NCI-H748 (cell line): ENCODE measurements at regions not wholly inside any gene's neighbourhood (a gene's known extent, or its start where the extent isn't known, plus 50 kb on each side); places are given as distances from the start of the nearest gene placed in this dataset.

Source experiments
- DNase-seq: peaks from one replicate; lab custom pipeline; 2025; ENCODE audit not compliant: unreplicated experiment; lab: John Stamatoyannopoulos, UW

DNA sequence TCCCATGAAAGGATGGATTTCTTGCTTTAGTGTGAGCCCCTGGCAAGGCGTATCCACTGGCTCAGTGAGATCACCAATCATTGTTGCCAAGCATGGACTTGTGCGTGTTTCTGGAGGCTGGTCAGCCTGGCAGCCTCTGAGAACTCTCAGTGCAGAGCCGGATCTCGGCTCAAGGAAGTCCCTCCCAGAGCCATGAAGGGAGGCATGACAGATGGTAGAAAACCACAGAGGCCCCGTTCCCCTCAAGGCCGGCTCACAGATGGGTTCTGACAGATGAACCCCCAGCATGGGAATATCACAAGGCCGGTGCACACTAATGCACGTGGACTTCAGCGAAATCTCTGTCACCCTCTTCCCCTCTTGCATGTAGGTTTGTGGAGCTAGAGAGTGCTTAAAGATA is 290.5 kb downstream of the AJAP1 start:
- no peak for DNase-seq

DNA sequence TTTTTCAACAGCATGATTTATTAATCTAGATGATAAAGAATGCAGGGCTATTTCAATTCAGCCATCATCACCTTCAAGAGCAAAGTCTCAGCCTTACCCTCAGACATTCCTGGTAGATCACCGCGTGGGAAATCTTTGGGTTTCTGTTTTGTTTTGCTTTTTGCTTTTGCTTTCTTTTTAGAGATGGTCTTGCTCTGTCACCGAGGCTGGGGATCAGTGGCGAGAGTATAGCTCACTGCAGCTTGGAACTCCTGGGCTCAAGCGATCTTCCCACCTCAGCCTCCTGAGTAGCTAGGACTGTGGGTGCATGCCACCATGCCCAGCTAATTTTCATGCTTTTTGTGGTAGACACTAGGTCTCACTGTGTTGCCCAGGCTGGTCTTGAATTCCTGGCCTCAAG is 289.7 kb downstream of the AJAP1 start:
- no peak for DNase-seq

- DNase-seq: no peak
Measured at GRCh38 chr1:4939266-4939665, 284.9 kb downstream of the AJAP1 start.

DNA sequence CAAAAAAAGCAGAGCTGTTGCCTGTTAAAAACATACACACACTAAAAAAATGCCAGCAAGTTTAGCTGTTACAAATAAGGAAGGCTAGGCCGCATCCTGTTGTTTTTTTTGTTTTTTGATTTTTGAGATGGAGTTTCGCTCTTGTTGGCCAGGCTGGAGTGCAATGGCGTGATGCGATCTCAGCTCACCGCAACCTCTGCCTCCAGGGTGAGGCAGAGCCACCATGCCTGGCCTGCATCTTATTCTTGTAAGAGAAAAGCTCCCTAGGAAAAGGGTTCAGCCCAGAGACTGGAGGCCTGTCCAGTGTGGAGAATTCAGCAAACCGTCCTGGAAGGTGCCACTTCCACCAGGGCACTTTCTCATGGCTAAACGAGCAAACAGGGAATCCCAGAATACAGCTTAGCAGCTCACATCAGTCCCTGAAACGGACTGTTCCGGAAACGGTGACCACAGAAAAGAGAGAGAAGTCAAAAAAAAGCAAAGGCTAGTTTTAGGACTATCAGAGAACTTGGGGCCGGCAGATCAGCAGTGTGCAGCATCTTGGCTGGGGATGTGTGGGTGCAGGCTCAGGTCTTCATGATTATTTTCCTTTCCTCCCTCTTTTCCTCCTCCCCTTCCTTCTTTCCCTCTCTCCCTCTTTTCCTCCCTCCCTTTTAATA is 283.6 kb downstream of the AJAP1 start:
- no peak for DNase-seq

GRCh38 chr1:4935807-4936206 is 281.4 kb downstream of the AJAP1 start:
- no peak for DNase-seq

DNA sequence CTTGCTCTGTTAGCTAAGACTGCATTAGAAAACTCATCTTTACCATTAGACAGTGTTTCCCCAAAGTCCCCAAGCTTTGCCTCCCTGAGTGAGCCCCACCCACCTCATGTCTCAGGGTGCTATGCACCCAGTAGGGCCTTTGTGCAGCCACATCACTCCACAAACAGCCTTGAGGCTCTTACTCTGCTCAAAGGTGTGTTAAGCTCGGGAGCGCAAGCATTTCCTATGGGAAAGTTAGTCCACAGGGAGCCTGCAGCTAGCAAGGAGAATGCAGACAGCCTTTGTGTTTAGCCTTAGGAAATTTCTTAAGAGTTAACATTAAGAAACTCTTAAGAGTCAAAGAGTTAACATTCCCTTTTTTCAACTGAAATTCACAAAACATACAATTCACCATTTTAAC is 278.8 kb downstream of the AJAP1 start:
- DNase-seq: no peak

- DNase-seq: no peak
Measured at GRCh38 chr1:4932311-4933030, 278.1 kb downstream of the AJAP1 start.

- no peak for DNase-seq
Measured at GRCh38 chr1:4931486-4931885, 277.1 kb downstream of the AJAP1 start.

DNA sequence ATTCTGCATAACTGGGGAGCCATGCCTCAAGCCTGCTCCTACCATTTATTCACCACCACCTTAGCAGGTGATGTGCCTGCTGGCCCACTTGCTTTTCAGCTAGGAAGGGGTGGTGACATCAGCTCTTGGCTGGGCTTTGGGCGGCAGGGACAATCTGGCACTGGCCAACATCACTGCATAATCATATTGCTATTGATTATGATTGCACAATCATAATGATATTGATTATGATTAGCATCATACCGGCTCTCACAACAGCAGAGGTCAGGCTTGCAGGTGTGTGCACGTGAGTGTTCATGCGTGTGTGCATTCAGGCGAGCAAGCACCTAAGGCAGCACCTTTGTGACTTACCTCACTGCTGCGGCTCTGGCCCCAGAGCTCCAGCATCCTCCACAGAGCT is 273.8 kb downstream of the AJAP1 start:
- DNase-seq: no peak

DNA sequence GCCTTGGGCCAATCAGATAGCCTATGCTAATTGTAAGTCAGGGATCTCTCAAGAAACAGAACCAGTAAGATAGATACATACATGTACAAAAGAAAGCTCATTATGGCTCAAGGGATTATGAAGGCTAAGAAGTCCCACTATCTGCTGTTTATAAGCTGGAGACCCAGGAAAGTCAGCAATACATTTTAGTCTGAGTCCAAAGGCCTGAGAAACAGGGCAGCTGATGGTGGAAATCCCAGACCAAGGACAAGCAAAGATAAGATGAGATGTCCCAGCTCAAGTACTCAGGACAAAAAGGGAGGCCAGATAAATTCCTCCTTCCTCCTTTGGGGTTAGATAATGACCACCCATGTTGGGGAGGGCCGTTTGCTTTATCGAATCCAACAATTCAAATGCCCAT is 269.9 kb downstream of the AJAP1 start:
- no peak for DNase-seq

GRCh38 chr1:4916610-4917009 is 262.2 kb downstream of the AJAP1 start:
- DNase-seq: peak; percentile 89

DNA sequence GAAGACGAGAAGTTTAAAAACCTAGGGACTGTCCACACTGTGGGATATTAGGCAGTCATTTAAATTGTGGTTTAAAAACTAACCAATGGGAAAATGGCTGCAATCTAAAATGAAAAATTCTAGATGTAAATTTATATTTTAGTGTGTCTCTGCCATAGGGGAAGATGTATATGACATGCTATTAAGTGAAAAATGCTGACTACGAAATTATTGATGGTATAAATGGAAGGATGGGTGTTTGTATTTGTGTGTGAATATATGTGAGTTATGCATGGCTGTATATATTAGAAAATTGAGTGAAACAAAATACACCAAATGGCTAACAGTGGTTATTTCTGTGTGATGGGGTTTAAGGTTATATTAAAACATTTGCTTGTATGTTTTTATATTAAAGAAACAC is 260.7 kb downstream of the AJAP1 start:
- DNase-seq: no peak

- no peak for DNase-seq
Measured at GRCh38 chr1:4908486-4908885, 254.1 kb downstream of the AJAP1 start.

GRCh38 chr1:4894566-4894965 is 240.2 kb downstream of the AJAP1 start:
- DNase-seq: peak; percentile 70

- no peak for DNase-seq
Measured at GRCh38 chr1:4880626-4881025, 226.2 kb downstream of the AJAP1 start.

DNA sequence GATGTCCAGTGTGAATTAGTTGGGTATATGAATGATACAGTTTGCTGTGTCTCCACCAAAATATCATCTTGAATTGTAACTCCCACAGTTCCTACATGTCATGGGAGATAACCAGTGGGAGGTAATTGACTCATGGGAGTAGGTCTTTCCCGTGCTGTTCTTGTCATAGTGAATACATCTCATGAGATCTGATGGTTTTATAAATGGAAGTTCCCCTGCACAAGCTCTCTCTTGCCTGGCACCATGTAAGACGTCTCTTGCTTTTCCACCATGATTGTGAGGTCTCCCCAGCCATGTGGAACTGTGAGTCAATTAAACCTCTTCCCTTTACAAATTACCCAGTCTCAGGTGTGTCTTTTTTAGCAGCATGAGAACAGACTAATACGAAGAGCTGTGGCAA is 223.0 kb downstream of the AJAP1 start:
- no peak for DNase-seq

DNA sequence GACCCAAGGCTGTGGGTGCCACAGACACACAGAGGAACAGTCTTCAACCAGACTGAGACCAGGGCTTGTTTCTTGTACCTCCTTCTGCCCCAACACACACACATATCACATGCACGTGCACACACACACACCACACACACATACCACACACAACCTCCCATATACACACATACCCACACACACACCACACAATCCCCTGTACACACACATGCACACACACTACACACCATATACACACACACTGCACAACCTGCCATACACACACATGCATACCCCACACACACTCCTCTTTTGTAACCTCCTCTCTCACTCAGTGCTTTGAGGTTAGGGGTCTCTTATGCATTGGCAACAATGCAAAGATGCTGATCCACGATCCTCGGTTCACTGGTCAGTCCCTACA is 217.0 kb downstream of the AJAP1 start:
- DNase-seq: no peak

DNA sequence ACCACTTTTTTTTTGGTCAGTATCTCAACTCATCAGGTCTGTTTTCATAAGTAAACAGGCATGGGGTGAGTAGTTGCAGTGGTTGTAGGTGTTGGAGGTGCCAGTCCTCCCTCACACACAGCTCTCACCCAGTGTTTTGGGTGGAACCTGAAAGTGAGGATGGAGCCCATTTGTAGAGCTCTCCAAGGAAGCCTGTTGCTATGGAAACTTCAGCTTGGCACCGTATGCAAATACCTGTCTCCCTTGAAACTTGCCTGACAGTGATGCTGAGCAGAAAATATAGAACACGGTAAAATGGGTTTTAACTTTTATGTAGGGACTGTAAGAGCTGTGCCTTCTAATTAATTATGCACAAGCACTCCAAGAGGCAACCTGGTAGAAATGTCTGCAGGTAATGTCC is 214.1 kb downstream of the AJAP1 start:
- DNase-seq: peak; percentile 52

- DNase-seq: no peak
Measured at GRCh38 chr1:4856396-4856795, 202.0 kb downstream of the AJAP1 start.

GRCh38 chr1:4854367-4854766 is 200.0 kb downstream of the AJAP1 start:
- DNase-seq: no peak

DNA sequence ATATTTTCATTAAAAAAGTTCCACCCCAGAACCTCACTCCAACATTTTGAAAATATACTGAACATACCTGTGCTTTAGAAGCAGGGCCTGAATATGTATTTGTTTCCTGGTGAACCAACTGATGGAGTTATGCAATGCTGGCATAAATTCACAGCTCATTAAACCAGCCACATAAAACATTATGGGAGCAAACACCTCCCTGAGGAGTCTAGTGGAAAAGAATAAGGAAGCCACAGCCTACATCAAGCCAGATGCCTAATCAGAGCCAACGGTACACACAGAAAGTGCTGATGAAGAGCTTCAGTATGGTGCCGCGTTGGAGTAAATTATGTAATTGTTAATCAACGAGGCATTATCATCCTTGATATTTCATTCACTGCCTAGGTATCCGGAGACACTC is 199.5 kb downstream of the AJAP1 start:
- DNase-seq: no peak

- no peak for DNase-seq
Measured at GRCh38 chr1:4851385-4852065, 197.1 kb downstream of the AJAP1 start.
